DOHH2 (cell line): ENCODE measurements at regions not wholly inside any gene's neighbourhood (a gene's known extent, or its start where the extent isn't known, plus 50 kb on each side); places are given as distances from the start of the nearest gene placed in this dataset.

ENCODE experiments used
- H3F3A ChIP-seq: fragments of 200-600 bp; sonication (generic), shearing (Covaris generic); 2 replicates; pipeline ENCODE4 v1.6.0; 2016; ENCODE audit warnings: antibody characterized with exemption, mild to moderate bottlenecking; ENCODE audit not compliant: control insufficient read depth, insufficient read depth
- H3K27ac ChIP-seq: fragments of 200-600 bp; sonication (generic); 2 replicates; pipeline ENCODE4 v1.5.1; 2014; ENCODE audit warnings: low read depth, mild to moderate bottlenecking, low read length, moderate library complexity
- H3K27me3 ChIP-seq: fragments of 200-600 bp; sonication (generic); 2 replicates; pipeline ENCODE4 v1.6.1; 2014; ENCODE audit warnings: mild to moderate bottlenecking, low read length, mixed read lengths; ENCODE audit not compliant: control insufficient read depth
- H3K36me3 ChIP-seq: fragments of 200-600 bp; sonication (generic); 2 replicates; pipeline ENCODE4 v1.6.1; 2014; ENCODE audit warnings: mild to moderate bottlenecking, low read length, moderate library complexity, mixed read lengths; ENCODE audit not compliant: control insufficient read depth
- H3K4me1 ChIP-seq: fragments of 200-600 bp; sonication (generic); 2 replicates; pipeline ENCODE4 v1.6.1; 2014; ENCODE audit warnings: mild to moderate bottlenecking, low read length, mixed read lengths; ENCODE audit not compliant: control insufficient read depth
- H3K4me2 ChIP-seq: fragments of 200-600 bp; sonication (generic); 2 replicates; pipeline ENCODE4 v1.6.0; 2014; ENCODE audit warnings: mild to moderate bottlenecking, low read length, moderate library complexity
- H3K4me3 ChIP-seq: fragments of 200-600 bp; sonication (generic); 2 replicates; pipeline ENCODE4 v1.5.1; 2014; ENCODE audit warnings: mild to moderate bottlenecking, low read length, mixed read lengths
- H3K79me2 ChIP-seq: fragments of 200-600 bp; sonication (generic); 2 replicates; pipeline ENCODE4 v1.6.1; 2014; ENCODE audit warnings: mild to moderate bottlenecking, low read length, mixed read lengths; ENCODE audit not compliant: control insufficient read depth
- H3K9me2 ChIP-seq: fragments of 200-600 bp; sonication (generic); replicated peaks from 2 replicates; pipeline ENCODE4 v1.6.1; 2014; ENCODE audit warnings: mild to moderate bottlenecking, low read length, mixed read lengths; ENCODE audit not compliant: control insufficient read depth
- H3K9me3 ChIP-seq: fragments of 200-600 bp; sonication (generic); 2 replicates; pipeline ENCODE4 v1.6.1; 2014; ENCODE audit warnings: antibody characterized with exemption, low read length, mixed read lengths; ENCODE audit not compliant: control insufficient read depth, insufficient read depth
- H4K20me1 ChIP-seq: fragments of 200-600 bp; sonication (generic); 2 replicates; pipeline ENCODE4 v1.6.0; 2014; ENCODE audit warnings: low read depth, mild to moderate bottlenecking, antibody characterized with exemption, low read length, moderate library complexity; ENCODE audit not compliant: control insufficient read depth, insufficient read depth
- CTCF ChIP-seq: fragments of 200-600 bp; sonication (generic); IDR thresholded peaks from one replicate; pipeline ENCODE4 v1.5.1; 2014; ENCODE audit warnings: antibody characterized with exemption, mild to moderate bottlenecking, low read depth, low read length; ENCODE audit not compliant: poor library complexity, severe bottlenecking
- EZH2phosphoT487 ChIP-seq: fragments of 200-600 bp; sonication (generic); IDR thresholded peaks from 2 replicates; pipeline ENCODE4 v1.6.1; 2017; ENCODE audit warnings: borderline replicate concordance, mild to moderate bottlenecking, antibody characterized with exemption, low read length, moderate library complexity, mixed read lengths

GRCh38 chr2:239729681-239730566 is 295.2 kb downstream of the NDUFA10 start:
- no peaks in the 10 kb centered on the region for H3K4me1 ChIP-seq
- no peak overlapping the region for H3K4me2 ChIP-seq
- no peaks in the 10 kb centered on the region for H3K36me3 ChIP-seq
- no peak overlapping the region for H3K4me3 ChIP-seq
- no peaks in the 10 kb centered on the region for H4K20me1 ChIP-seq
- no peaks in the 10 kb centered on the region for H3K27me3 ChIP-seq
- no peaks in the 10 kb centered on the region for H3K9me3 ChIP-seq
- H3K9me2 ChIP-seq, result no peaks in the 10 kb centered on the region
- no peaks in the 10 kb centered on the region for H3K79me2 ChIP-seq
- no peaks in the 10 kb centered on the region for H3F3A ChIP-seq
- H3K27ac ChIP-seq, result no peak overlapping the region
- TF ChIP-seq CTCF, result no peak
- TF ChIP-seq EZH2phosphoT487, result no peak

GRCh38 chr2:239729151-239729550 is 296.0 kb downstream of the NDUFA10 start:
- no peaks in the 10 kb centered on the region for H3K79me2 ChIP-seq
- H4K20me1 ChIP-seq, result no peaks in the 10 kb centered on the region
- H3K27me3 ChIP-seq, result no peaks in the 10 kb centered on the region
- H3F3A ChIP-seq, result no peaks in the 10 kb centered on the region
- no peaks in the 10 kb centered on the region for H3K9me2 ChIP-seq
- H3K4me3 ChIP-seq, result no peak overlapping the region
- no peaks in the 10 kb centered on the region for H3K9me3 ChIP-seq
- no peak for TF ChIP-seq EZH2phosphoT487
- no peak for TF ChIP-seq CTCF
- H3K4me2 ChIP-seq, result no peak overlapping the region
- H3K27ac ChIP-seq, result no peak overlapping the region
- H3K4me1 ChIP-seq, result no peaks in the 10 kb centered on the region
- no peaks in the 10 kb centered on the region for H3K36me3 ChIP-seq

DNA sequence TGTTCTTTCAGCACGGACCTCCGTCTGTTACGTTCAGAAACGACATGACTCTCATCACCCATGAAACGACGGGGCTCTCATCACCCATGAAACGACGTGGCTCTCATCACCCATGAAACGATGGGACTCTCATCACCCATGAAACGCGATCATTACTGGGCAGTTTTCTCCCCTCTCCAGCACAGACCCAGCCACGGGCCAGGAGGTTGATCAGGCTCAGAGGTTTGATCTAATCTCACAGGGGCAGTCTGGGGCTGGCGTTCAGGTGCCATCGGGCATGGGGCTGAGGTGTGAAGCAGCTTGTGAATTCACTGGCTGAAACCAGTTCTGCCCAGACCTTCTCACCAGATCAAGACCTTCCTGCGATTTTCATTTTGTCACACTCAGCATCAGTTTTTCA is 296.4 kb downstream of the NDUFA10 start:
- Histone ChIP-seq H3K4me3 (no peak overlapping the region), H3F3A (no peaks in the 10 kb centered on the region), H3K4me2 (no peak overlapping the region), H3K9me2 (no peaks in the 10 kb centered on the region), H3K4me1 (no peaks in the 10 kb centered on the region), H4K20me1 (no peaks in the 10 kb centered on the region), H3K79me2 (no peaks in the 10 kb centered on the region), H3K27me3 (no peaks in the 10 kb centered on the region), H3K36me3 (no peaks in the 10 kb centered on the region), H3K9me3 (no peaks in the 10 kb centered on the region), H3K27ac (no peak overlapping the region)
- no peak for TF ChIP-seq EZH2phosphoT487
- no peak for TF ChIP-seq CTCF
